H9 (cell line): ENCODE measurements at regions not wholly inside any gene's neighbourhood (a gene's known extent, or its start where the extent isn't known, plus 50 kb on each side); places are given as distances from the start of the nearest gene placed in this dataset.

Experiments
- DNase-seq: peaks from one replicate; pipeline ENCODE4 v3.0.0-alpha.2; 2017
- H2AFZ ChIP-seq: one replicate; pipeline ENCODE4 v1.6.1; 2013; ENCODE audit warnings: mild to moderate bottlenecking, low read length, control low read depth, moderate library complexity
- H2AK5ac ChIP-seq: 2 replicates; pipeline ENCODE4 v1.6.1; 2013; ENCODE audit warnings: low read length, control low read depth, mixed read lengths; ENCODE audit not compliant: insufficient read length
- H2BK120ac ChIP-seq: one replicate; pipeline ENCODE4 v1.6.1; 2013; ENCODE audit warnings: low read depth, mild to moderate bottlenecking, low read length, control low read depth, inconsistent platforms; ENCODE audit not compliant: poor library complexity, severe bottlenecking
- H2BK12ac ChIP-seq: 2 replicates; pipeline ENCODE4 v1.6.1; 2013; ENCODE audit warnings: low read length, control low read depth, mixed read lengths, low read depth; ENCODE audit not compliant: insufficient read length
- H2BK15ac ChIP-seq: 2 replicates; pipeline ENCODE4 v1.6.1; 2013; ENCODE audit warnings: low read depth, low read length, control low read depth
- H2BK20ac ChIP-seq: one replicate; pipeline ENCODE4 v1.6.1; 2013; ENCODE audit warnings: low read depth, mild to moderate bottlenecking, low read length, control low read depth, inconsistent platforms; ENCODE audit not compliant: poor library complexity, severe bottlenecking
- H2BK5ac ChIP-seq: 2 replicates; pipeline ENCODE4 v1.6.1; 2013; ENCODE audit warnings: low read length, control low read depth, mixed read lengths; ENCODE audit not compliant: insufficient read length
- H3K14ac ChIP-seq: 2 replicates; pipeline ENCODE4 v1.6.1; 2013; ENCODE audit warnings: low read length, control low read depth; ENCODE audit not compliant: insufficient read depth
- H3K18ac ChIP-seq: 2 replicates; pipeline ENCODE4 v1.6.1; 2013; ENCODE audit warnings: low read depth, mild to moderate bottlenecking, mixed read lengths, low read length, control low read depth; ENCODE audit not compliant: insufficient read length
- H3K23ac ChIP-seq: 2 replicates; pipeline ENCODE4 v1.6.1; 2013; ENCODE audit warnings: low read length, control low read depth, mixed read lengths, low read depth; ENCODE audit not compliant: insufficient read length
- H3K23me2 ChIP-seq: 2 replicates; pipeline ENCODE4 v1.6.1; 2013; ENCODE audit warnings: low read depth, mild to moderate bottlenecking, mixed read lengths, low read length, control low read depth; ENCODE audit not compliant: insufficient read length, poor library complexity, severe bottlenecking
- H3K27ac ChIP-seq: 2 replicates; pipeline ENCODE4 v1.5.1; 2013; ENCODE audit warnings: low read length, control low read depth, mixed read lengths, low read depth; ENCODE audit not compliant: insufficient read length
- H3K27me3 ChIP-seq: 2 replicates; pipeline ENCODE4 v1.6.1; 2013; ENCODE audit warnings: low read length, control low read depth, inconsistent platforms; ENCODE audit not compliant: insufficient read depth
- H3K4ac ChIP-seq: 2 replicates; pipeline ENCODE4 v1.6.1; 2013; ENCODE audit warnings: low read depth, mild to moderate bottlenecking, control low read depth, inconsistent platforms, low read length, moderate library complexity
- H3K4me1 ChIP-seq: 2 replicates; pipeline ENCODE4 v1.6.1; 2013; ENCODE audit warnings: low read length, control low read depth, inconsistent platforms; ENCODE audit not compliant: insufficient read depth
- H3K4me2 ChIP-seq: 2 replicates; pipeline ENCODE4 v1.6.1; 2013; ENCODE audit warnings: low read length, control low read depth, mixed read lengths; ENCODE audit not compliant: insufficient read length, insufficient read depth
- H3K56ac ChIP-seq: 2 replicates; pipeline ENCODE4 v1.6.1; 2013; ENCODE audit warnings: low read depth, mild to moderate bottlenecking, mixed read lengths, low read length, control low read depth; ENCODE audit not compliant: insufficient read length
- H3K79me1 ChIP-seq: 2 replicates; pipeline ENCODE4 v1.6.1; 2013; ENCODE audit warnings: low read depth, mild to moderate bottlenecking, moderate library complexity, low read length, control low read depth, inconsistent platforms; ENCODE audit not compliant: insufficient read depth, poor library complexity, severe bottlenecking
- H3K79me2 ChIP-seq: 2 replicates; pipeline ENCODE4 v1.6.1; 2013; ENCODE audit warnings: low read length, control low read depth, inconsistent platforms; ENCODE audit not compliant: insufficient read depth
- H3K9ac ChIP-seq: 2 replicates; pipeline ENCODE4 v1.6.1; 2013; ENCODE audit warnings: low read length, control low read depth, mixed read lengths; ENCODE audit not compliant: insufficient read length; ENCODE audit errors: extremely low read depth
- H3K9me3 ChIP-seq: one replicate; pipeline ENCODE4 v1.6.1; 2013; ENCODE audit warnings: low read depth, low read length, inconsistent platforms; ENCODE audit not compliant: control insufficient read depth
- H3T11ph ChIP-seq: one replicate; pipeline ENCODE4 v1.6.1; 2013; ENCODE audit warnings: mild to moderate bottlenecking, low read length, control low read depth, inconsistent platforms
- H4K20me1 ChIP-seq: one replicate; pipeline ENCODE4 v1.6.1; 2013; ENCODE audit not compliant: control insufficient read depth, insufficient read length, insufficient read depth
- H4K5ac ChIP-seq: 2 replicates; pipeline ENCODE4 v1.6.1; 2013; ENCODE audit warnings: low read depth, mild to moderate bottlenecking, mixed read lengths, low read length, control low read depth; ENCODE audit not compliant: insufficient read length
- H4K8ac ChIP-seq: replicated peaks from 2 replicates; pipeline ENCODE4 v1.6.1; 2013; ENCODE audit warnings: low read length, control low read depth, mixed read lengths, low read depth; ENCODE audit not compliant: insufficient read length
- H4K91ac ChIP-seq: 2 replicates; pipeline ENCODE4 v1.6.1; 2013; ENCODE audit warnings: low read depth, mild to moderate bottlenecking, moderate library complexity, mixed read lengths, low read length, control low read depth; ENCODE audit not compliant: insufficient read length
- H3K27ac Mint-ChIP-seq, 3 experiments: 2 replicates in 2 of 3; 3 replicates in 1 of 3; pipeline ENCODE4 v1.8.0; 2020 to 2021; ENCODE audit warnings: mixed read lengths in 3 of 3, mild to moderate bottlenecking in 1 of 3, moderate library complexity in 1 of 3
- H3K27me3 Mint-ChIP-seq: 2 replicates; pipeline ENCODE4 v1.8.0; 2021; ENCODE audit warnings: low read depth, mild to moderate bottlenecking, moderate library complexity, mixed read lengths
- H3K36me3 Mint-ChIP-seq, 3 experiments: 2 replicates in 2 of 3; 3 replicates in 1 of 3; pipeline ENCODE4 v1.8.0; 2020 to 2021; ENCODE audit warnings: low read depth in 3 of 3, mixed read lengths in 3 of 3; ENCODE audit not compliant: insufficient read depth in 1 of 3
- H3K4me1 Mint-ChIP-seq, 2 experiments: 2 replicates each; pipeline ENCODE4 v1.8.0; 2020; ENCODE audit warnings: mixed read lengths in 2 of 2
- H3K4me3 Mint-ChIP-seq, 2 experiments: 2 replicates in 1 of 2; 3 replicates in 1 of 2; pipeline ENCODE4 v1.8.0; 2020 to 2021; ENCODE audit warnings: mild to moderate bottlenecking in 2 of 2, mixed read lengths in 2 of 2, moderate library complexity in 1 of 2
- H3K9me3 Mint-ChIP-seq, 2 experiments: 2 replicates in 1 of 2; 3 replicates in 1 of 2; pipeline ENCODE4 v1.8.0; 2020; ENCODE audit warnings: mild to moderate bottlenecking in 2 of 2, mixed read lengths in 2 of 2, moderate library complexity in 1 of 2
- CTCF ChIP-seq: fragments of 200-600 bp; sonication (generic); conservative IDR thresholded peaks from 3 replicates; pipeline ENCODE4 v1.8.0; 2021; ENCODE audit warnings: antibody characterized with exemption, mild to moderate bottlenecking
- WGBS: extraction: QIAGEN DNeasy Blood & Tissue Kit; methylation state at CpG from one replicate; pipeline ENCODE4 v1.1.7; 2013; ENCODE audit warnings: missing lambda C conversion rate, low lambda C conversion rate, mixed read lengths; ENCODE audit not compliant: insufficient read length; ENCODE audit errors: extremely low coverage; 5-methylcytosine and 5-hydroxymethylcytosine counted together

- H3K36me3 Mint-ChIP-seq, result no peaks in the 10 kb centered on the region
Measured at GRCh38 chr10:118851062-118852035, 96.6 kb upstream of the CACUL1 start.

More at GRCh38 chr10:118851062-118852035, 96.6 kb upstream of the CACUL1 start:
- Histone ChIP-seq H3K23me2 (no peaks in the 10 kb centered on the region), H3K27ac (no peak overlapping the region), H2BK20ac (no peak overlapping the region), H2AFZ (no peak overlapping the region), H3K79me2 (no peaks in the 10 kb centered on the region), H2BK12ac (no peak overlapping the region), H3K23ac (no peak overlapping the region), H4K5ac (no peak overlapping the region), H3K9ac (no peak overlapping the region), H3T11ph (no peak overlapping the region), H2BK5ac (no peak overlapping the region), H3K4me1 (no peaks in the 10 kb centered on the region), H2BK15ac (no peak overlapping the region), H4K20me1 (no peaks in the 10 kb centered on the region), H2BK120ac (no peak overlapping the region), H3K14ac (no peak overlapping the region), H3K79me1 (no peaks in the 10 kb centered on the region), H3K4ac (no peak overlapping the region), H3K18ac (no peak overlapping the region), H3K56ac (no peak overlapping the region), H3K4me2 (no peak overlapping the region), H3K9me3 (no peaks in the 10 kb centered on the region), H4K91ac (no peak overlapping the region), H2AK5ac (no peak overlapping the region), H4K8ac (no peak overlapping the region), H3K27me3 (no peaks in the 10 kb centered on the region)
- no peak overlapping the region; a peak in 1 of 7 replicates for H3K27ac Mint-ChIP-seq
- DNase-seq, result no peak
- H3K27me3 Mint-ChIP-seq, result no peaks in the 10 kb centered on the region; the same call in 1 of the 2 replicates
- H3K4me1 Mint-ChIP-seq, result peaks cover 5 to 6% of the 10 kb centered on the region in 2 experiments; a peak in 2 of 4 replicates
- no CpG with 5 or more reads among the region's 9 CpGs for WGBS
- no peak overlapping the region for H3K4me3 Mint-ChIP-seq
- no peak for TF ChIP-seq CTCF
- no peaks in the 10 kb centered on the region; a peak in 1 of 5 replicates for H3K9me3 Mint-ChIP-seq
